Thoracic aorta (tissue), 2 donors: ENCODE measurements at regions not wholly inside any gene's neighbourhood (a gene's known extent, or its start where the extent isn't known, plus 50 kb on each side); places are given as distances from the start of the nearest gene placed in this dataset.

Source experiments
- ATAC-seq: fragments of 150-250 bp; one replicate; pipeline ENCODE4 v1.8.0; 2017; ENCODE audit warnings: low read depth; ENCODE audit not compliant: insufficient number of reproducible peaks, low FRiP score
- DNase-seq: peaks from one replicate; pipeline ENCODE4 v3.0.0-alpha.2; 2020; ENCODE audit warnings: low spot score
- H3K27ac ChIP-seq, 2 donors: fragments of 200-600 bp; sonication (generic); 1 replicate in 1 of 2; 2 replicates in 1 of 2; pipeline ENCODE4 v1.5.1; 2016; ENCODE audit warnings: mild to moderate bottlenecking in 2 of 2, moderate library complexity in 2 of 2
- H3K27me3 ChIP-seq: fragments of 200-600 bp; sonication (generic); replicated peaks from 2 replicates; pipeline ENCODE4 v1.6.0; 2016; ENCODE audit warnings: mild to moderate bottlenecking; ENCODE audit not compliant: insufficient read depth
- H3K36me3 ChIP-seq: fragments of 200-600 bp; sonication (generic); one replicate; pipeline ENCODE4 v1.5.1; 2016
- H3K4me1 ChIP-seq, 2 donors: fragments of 200-600 bp; sonication (generic); 1 replicate in 1 of 2; 2 replicates in 1 of 2; pipeline versions ENCODE4 v1.5.1 to v1.6.0; 2016; ENCODE audit warnings: low read depth in 2 of 2, mild to moderate bottlenecking in 1 of 2; ENCODE audit not compliant: control insufficient read depth in 1 of 2
- H3K4me3 ChIP-seq: fragments of 200-600 bp; sonication (generic); 2 replicates; pipeline ENCODE4 v1.5.1; 2016; ENCODE audit warnings: mild to moderate bottlenecking
- H3K9me3 ChIP-seq: fragments of 200-600 bp; sonication (generic); 2 replicates; pipeline ENCODE4 v1.5.1; 2016
- CTCF ChIP-seq: fragments of 200-600 bp; sonication (generic); IDR thresholded peaks from one replicate; pipeline ENCODE4 v1.5.1; 2019; ENCODE audit warnings: antibody characterized with exemption

DNA sequence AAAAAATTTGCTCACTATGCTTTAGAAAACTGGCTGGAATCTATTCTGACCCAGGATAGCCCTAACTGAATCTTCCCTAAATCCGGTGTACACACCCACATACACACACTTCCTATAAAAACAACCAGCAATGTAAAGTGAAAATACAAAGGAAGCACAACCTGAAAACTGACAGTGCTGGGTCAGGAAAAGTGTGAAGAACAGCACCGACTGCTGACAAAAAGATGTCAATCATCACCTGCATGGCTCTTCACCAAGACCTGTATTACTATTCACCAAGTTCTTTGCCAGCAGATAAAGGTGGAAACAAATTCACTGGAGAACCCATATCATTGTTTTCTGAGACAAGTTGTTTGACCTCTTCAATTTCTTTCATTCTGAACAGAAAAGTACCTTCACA is 293.8 kb upstream of the GRAMD2B start:
- ATAC-seq (no peak), DNase-seq (no peak)
- no peak for TF ChIP-seq CTCF
- H3K9me3 ChIP-seq: no peaks in the 10 kb centered on the region
- no peak overlapping the region for H3K4me3 ChIP-seq
- H3K27ac ChIP-seq: no peak overlapping the region
- H3K27me3 ChIP-seq: no peaks in the 10 kb centered on the region
- H3K4me1 ChIP-seq: peaks cover 5 to 11% of the 10 kb centered on the region in 2 donors
- no peaks in the 10 kb centered on the region for H3K36me3 ChIP-seq

DNA sequence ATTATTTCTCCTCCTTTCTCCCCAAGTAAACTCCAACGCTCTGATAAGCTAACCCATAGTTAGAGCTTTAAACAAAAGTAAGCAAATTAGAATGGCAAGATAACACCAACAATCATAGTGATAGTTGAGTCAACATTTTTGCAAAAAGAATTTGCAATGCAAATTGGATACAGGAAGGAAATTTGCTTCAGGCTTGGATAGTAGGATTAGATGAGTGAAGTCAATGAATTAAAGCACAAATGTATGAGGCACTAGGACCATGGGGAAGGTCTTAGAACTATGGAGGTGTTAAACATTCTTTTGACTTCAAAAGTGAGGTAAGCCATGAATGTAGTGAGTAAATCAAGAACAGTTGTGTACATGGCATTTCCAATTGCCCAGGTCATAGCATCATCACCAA is 289.8 kb upstream of the GRAMD2B start:
- no peak for ATAC-seq
- H3K27ac ChIP-seq: no peak overlapping the region
- H3K9me3 ChIP-seq: no peaks in the 10 kb centered on the region

GRCh38 chr5:126137891-126138280 is 285.3 kb upstream of the GRAMD2B start:
- no peak overlapping the region for H3K4me3 ChIP-seq
- H3K9me3 ChIP-seq: no peaks in the 10 kb centered on the region

More for the DNA sequence above, 289.8 kb upstream of the GRAMD2B start:
- Histone ChIP-seq H3K4me1 (no peaks in the 10 kb centered on the region), H3K4me3 (no peak overlapping the region), H3K36me3 (no peaks in the 10 kb centered on the region), H3K27me3 (no peaks in the 10 kb centered on the region)
- DNase-seq: no peak
- no peak for TF ChIP-seq CTCF

DNA sequence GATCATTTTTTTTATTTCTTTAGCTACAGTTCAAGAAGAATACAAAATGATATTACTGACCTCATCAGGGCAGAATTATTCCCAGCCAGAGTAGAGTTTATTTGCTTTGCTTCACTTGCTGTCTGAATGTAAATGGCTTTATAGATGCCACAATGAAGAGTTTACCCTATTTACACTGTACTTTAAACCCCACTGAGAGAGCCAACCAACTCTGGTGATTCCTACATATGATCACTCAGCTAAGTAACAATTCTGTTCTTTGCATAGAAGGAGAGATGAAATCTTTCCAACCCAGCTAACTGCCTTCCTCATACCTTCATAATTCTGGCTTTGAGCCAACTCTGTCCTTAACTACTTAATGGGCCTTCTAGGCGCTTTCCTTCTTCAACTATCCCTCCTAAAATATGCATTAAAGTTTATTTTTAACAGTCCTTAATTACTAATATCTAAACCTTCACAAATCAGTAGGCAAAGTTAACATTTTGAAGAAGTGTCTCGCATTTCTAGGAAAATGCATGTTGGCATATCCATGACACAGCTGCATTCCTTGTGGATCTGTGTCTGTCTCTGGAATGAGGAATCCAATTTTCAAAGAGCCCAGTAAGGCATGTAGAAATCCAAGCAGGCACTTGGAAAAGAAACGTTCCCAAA is 284.8 kb upstream of the GRAMD2B start:
- Histone ChIP-seq H3K27me3 (no peaks in the 10 kb centered on the region), H3K36me3 (no peaks in the 10 kb centered on the region), H3K4me3 (no peak overlapping the region), H3K27ac (no peak overlapping the region), H3K4me1 (no peaks in the 10 kb centered on the region), H3K9me3 (no peaks in the 10 kb centered on the region)
- ATAC-seq: no peak
- TF ChIP-seq CTCF: no peak
- no peak for DNase-seq

More at GRCh38 chr5:126137891-126138280, 285.3 kb upstream of the GRAMD2B start:
- no peaks in the 10 kb centered on the region for H3K4me1 ChIP-seq
- no peaks in the 10 kb centered on the region for H3K27me3 ChIP-seq
- no peak for DNase-seq
- no peak for TF ChIP-seq CTCF
- H3K27ac ChIP-seq: no peak overlapping the region
- H3K36me3 ChIP-seq: no peaks in the 10 kb centered on the region
- no peak for ATAC-seq

- no peaks in the 10 kb centered on the region for H3K27me3 ChIP-seq
- no peak for ATAC-seq
- DNase-seq: no peak
- H3K4me3 ChIP-seq: no peak overlapping the region
- no peak for TF ChIP-seq CTCF
- no peaks in the 10 kb centered on the region for H3K4me1 ChIP-seq
- H3K36me3 ChIP-seq: no peaks in the 10 kb centered on the region
- no peaks in the 10 kb centered on the region for H3K9me3 ChIP-seq
- no peak overlapping the region for H3K27ac ChIP-seq
These were observed 284.1 kb upstream of the GRAMD2B start for GRCh38 chr5:126139086-126139485.
